Activated naive CD8-positive, alpha-beta T cell treated with anti-CD3 and anti-CD28 coated beads, Interleukin-2, amount 10 ng/mL, durations not matched to agents 7 days and 5 days (primary cell): ENCODE measurements at regions not wholly inside any gene's neighbourhood (a gene's known extent, or its start where the extent isn't known, plus 50 kb on each side); places are given as distances from the start of the nearest gene placed in this dataset.
"Not testable (repeated sequence)": the region's sequence is repeated elsewhere in the genome, so short reads cannot be mapped to it uniquely, and the experiment has no call there.

Experiments used
- ATAC-seq: fragments of 150-1000 bp; cut with Tn5 transposase; one replicate; pipeline ENCODE4 v1.10.0; 2021; ENCODE audit warnings: low read depth, moderate library complexity
- POLR2A ChIA-PET: fragments of 350-600 bp; sonication (Branson Sonifier 250); formaldehyde crosslinking; loops from one replicate; lab custom pipeline; 2021; ENCODE audit warnings: antibody characterized with exemption; lab: Charles Lee
- DNase-seq: peaks from one replicate; pipeline ENCODE4 v3.0.0; 2021
- H3K27ac Mint-ChIP-seq: one replicate; pipeline ENCODE4 v1.8.0; 2022; ENCODE audit warnings: mild to moderate bottlenecking, mixed read lengths
- H3K27me3 Mint-ChIP-seq: one replicate; pipeline ENCODE4 v1.8.0; 2022; ENCODE audit warnings: mild to moderate bottlenecking, moderate library complexity, mixed read lengths
- H3K36me3 Mint-ChIP-seq: one replicate; pipeline ENCODE4 v1.8.0; 2021; ENCODE audit warnings: mild to moderate bottlenecking, mixed read lengths
- H3K4me1 Mint-ChIP-seq: one replicate; pipeline ENCODE4 v1.8.0; 2021; ENCODE audit warnings: mixed read lengths
- H3K4me3 Mint-ChIP-seq: one replicate; pipeline ENCODE4 v1.8.0; 2022; ENCODE audit warnings: mild to moderate bottlenecking, moderate library complexity, mixed read lengths
- H3K9me3 Mint-ChIP-seq: one replicate; pipeline ENCODE4 v1.8.0; 2021; ENCODE audit warnings: mixed read lengths

DNA sequence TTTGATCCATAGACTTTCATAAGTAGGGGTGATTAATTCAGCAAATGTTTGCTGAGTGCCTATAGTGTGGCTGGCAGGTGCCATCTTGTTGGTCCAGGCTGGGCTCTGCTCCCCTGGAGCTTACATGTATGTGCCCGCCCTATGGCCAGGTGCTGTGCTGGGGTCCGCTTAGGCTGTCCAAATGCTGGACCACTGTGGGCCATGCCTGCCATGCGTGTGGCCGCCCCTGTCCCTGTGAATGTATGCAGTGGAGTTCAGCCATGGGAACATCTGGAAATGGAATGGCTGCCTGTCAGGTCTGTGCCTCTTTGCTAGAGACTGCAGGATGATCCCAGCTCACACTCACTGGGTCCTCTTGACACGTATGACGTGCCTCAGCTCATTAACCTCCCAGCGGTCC is 594.6 kb downstream of the TBC1D22A start:
- Mint-ChIP-seq H3K9me3 (peaks cover under 1% of the 10 kb centered on the region), H3K27ac (no peak overlapping the region), H3K27me3 (no peaks in the 10 kb centered on the region), H3K4me1 (no peaks in the 10 kb centered on the region), H3K36me3 (no peaks in the 10 kb centered on the region), H3K4me3 (no peak overlapping the region)
- ATAC-seq (no peak), DNase-seq (no peak)
- POLR2A ChIA-PET = no interaction called here

DNA sequence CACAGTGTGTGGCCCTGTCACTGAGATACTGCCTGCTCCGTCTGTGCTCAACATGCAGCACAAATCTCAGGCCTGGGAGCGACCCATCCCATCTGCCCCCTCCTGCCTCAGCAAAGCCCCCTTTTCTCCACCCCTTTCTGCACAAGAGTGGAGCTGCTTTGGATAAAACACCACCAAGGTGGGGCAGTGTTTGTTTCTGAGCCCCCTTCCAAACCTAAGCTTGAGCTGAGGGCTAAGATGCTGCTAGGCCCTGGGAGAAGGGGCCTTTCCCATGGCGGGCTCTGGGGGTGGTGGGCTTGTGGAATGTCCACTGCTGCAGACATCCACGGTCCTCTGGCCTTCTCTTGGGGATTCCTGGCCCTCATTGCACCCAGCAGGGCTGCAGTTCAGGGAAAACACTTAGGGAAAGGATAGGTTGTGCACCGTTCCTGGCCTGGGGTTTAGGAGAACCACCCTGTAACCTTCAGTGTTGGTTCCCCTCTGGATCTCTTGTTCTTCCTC is 594.1 kb downstream of the TBC1D22A start:
- Mint-ChIP-seq H3K4me3 (no peak overlapping the region), H3K27me3 (no peaks in the 10 kb centered on the region), H3K4me1 (no peaks in the 10 kb centered on the region), H3K36me3 (no peaks in the 10 kb centered on the region), H3K27ac (no peak overlapping the region), H3K9me3 (no peaks in the 10 kb centered on the region)
- ATAC-seq (no peak), DNase-seq (no peak)
- POLR2A ChIA-PET = no interaction called here

DNA sequence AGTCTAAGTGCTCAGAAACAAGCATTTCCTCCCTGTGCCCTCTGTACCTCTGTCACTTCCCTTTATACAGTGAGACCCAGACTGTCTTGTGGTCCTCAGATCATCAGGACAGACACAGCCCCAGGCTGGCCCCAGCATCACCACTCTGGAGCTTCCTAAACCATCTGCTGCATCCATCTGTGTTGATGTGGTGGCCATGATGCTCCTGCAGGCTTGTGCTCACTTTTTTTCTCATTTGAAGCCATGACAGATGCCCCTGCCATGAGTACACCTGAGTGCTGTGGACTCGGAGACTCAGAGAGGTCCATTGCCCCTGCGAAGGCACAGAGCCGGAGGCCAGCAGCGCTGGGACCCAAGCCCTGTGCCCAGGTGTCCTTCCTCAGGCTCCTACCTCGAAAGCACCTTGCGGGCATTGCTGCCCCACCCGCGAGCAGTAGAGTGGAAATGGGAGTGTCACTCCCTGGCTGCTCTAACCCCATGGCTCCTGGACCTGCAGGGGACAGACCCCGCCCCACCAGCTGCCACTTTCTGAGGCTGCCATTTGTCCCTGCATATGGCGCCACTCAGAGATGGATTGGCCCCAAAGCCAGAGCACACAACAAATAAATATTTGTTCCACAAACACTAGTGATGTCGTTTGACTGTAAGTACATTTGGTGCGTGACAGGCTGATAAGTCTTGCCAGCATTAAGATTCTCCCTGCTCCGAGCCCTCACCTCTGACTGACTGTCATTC is 593.5 kb downstream of the TBC1D22A start:
- ATAC-seq = no peak

DNA sequence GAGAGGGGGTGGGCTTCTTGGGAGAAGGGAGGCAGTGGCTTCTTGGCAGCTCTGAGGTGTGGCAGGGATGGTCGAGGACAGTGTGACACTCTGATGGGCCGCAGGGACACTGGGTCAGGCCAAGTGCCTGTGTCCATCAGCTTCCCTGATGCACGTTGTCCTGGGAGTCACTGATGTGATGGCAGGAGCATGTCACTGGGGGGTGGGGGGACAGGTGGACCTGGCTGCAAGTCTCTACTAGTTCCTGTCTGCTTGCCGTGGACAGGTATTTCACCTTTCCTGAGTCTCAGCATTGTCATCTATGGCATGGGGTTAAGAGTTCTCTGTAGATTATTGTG is 592.9 kb downstream of the TBC1D22A start:
- no peaks in the 10 kb centered on the region for H3K9me3 Mint-ChIP-seq
- no peak overlapping the region for H3K4me3 Mint-ChIP-seq
- H3K27me3 Mint-ChIP-seq = no peaks in the 10 kb centered on the region
- H3K4me1 Mint-ChIP-seq = no peaks in the 10 kb centered on the region
- no peaks in the 10 kb centered on the region for H3K36me3 Mint-ChIP-seq
- ATAC-seq = no peak
- no peak for DNase-seq
- POLR2A ChIA-PET = no interaction called here
- no peak overlapping the region for H3K27ac Mint-ChIP-seq

More for the DNA sequence above, 593.5 kb downstream of the TBC1D22A start:
- POLR2A ChIA-PET = no interaction called here
- Mint-ChIP-seq H3K9me3 (no peaks in the 10 kb centered on the region), H3K27me3 (no peaks in the 10 kb centered on the region), H3K4me1 (no peaks in the 10 kb centered on the region), H3K27ac (no peak overlapping the region), H3K4me3 (no peak overlapping the region), H3K36me3 (no peaks in the 10 kb centered on the region)
- no peak for DNase-seq

DNA sequence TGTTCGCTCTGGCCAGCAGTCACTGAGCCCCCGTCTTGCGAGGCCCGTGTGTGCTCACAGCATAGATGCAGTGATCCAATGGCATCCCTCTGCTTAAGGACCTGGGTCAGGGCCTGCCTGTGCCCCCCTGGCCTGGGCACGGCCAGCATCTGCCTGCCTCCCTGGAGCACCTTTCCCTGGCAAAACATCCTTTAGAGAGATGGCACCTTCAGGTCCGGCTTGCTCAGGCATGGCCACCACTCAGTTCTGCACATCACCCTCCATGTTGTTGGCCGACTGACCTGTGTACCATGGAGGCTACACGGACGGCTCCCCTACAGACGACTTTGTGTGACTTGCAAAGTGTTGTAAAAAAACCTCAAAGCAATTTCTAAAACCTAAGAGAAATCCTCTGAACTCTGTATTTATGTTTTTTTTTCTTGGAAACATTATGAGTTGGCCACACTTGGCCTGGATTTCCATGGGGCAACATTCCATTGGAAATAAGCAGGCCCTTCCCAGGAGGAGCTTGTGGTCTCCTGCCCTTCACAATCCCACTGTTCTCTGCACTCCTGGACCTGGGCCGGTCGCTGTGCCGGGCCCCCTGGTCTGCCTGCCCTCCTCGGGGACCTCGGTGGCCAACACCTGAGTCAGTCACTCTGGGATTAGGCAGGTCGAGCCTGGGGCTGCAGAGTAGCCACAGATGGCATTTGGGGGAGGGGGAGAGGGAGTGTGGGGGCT is 592.4 kb downstream of the TBC1D22A start:
- DNase-seq = no peak
- Mint-ChIP-seq H3K9me3 (no peaks in the 10 kb centered on the region), H3K36me3 (no peaks in the 10 kb centered on the region), H3K4me1 (no peaks in the 10 kb centered on the region), H3K27ac (no peak overlapping the region), H3K27me3 (no peaks in the 10 kb centered on the region), H3K4me3 (no peak overlapping the region)
- no peak for ATAC-seq
- POLR2A ChIA-PET = no interaction called here

DNA sequence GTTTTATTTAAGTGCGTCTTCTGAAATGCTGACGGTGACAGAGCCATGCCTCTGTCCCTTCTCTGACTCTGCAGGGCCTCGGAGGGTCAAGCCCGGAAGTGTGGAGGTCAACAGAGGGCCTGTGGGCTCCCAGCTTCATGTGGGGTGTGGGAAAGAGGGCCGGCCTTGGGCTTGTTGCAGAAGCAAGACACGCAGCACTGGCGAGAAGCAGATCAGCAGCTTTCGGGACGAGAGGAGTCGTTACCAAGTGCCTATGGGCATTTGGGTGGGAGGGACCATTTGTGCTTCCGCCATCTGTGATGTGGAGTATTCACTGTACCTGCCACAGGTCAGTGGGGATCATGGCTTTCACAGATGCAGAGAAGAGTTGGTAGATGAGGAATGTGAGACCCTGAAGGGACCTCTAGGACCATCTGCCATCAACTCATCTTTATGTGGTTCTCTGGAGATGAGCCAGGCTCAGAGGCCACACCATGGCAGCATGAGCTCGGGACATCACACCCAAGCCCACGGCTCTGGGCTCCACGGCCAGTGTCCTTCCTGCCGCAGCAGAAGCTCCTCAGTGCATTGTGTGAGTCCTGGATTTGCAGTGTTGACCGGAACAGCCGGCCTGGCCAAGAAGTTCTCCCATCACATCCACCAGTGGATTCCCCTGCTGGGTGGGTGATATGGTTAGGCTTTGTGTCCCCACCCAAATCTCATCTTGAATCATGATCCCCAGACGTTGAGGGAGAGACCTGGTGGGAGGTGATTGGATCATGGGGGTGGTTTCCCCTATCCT is 590.7 kb downstream of the TBC1D22A start:
- ATAC-seq = no peak

DNA sequence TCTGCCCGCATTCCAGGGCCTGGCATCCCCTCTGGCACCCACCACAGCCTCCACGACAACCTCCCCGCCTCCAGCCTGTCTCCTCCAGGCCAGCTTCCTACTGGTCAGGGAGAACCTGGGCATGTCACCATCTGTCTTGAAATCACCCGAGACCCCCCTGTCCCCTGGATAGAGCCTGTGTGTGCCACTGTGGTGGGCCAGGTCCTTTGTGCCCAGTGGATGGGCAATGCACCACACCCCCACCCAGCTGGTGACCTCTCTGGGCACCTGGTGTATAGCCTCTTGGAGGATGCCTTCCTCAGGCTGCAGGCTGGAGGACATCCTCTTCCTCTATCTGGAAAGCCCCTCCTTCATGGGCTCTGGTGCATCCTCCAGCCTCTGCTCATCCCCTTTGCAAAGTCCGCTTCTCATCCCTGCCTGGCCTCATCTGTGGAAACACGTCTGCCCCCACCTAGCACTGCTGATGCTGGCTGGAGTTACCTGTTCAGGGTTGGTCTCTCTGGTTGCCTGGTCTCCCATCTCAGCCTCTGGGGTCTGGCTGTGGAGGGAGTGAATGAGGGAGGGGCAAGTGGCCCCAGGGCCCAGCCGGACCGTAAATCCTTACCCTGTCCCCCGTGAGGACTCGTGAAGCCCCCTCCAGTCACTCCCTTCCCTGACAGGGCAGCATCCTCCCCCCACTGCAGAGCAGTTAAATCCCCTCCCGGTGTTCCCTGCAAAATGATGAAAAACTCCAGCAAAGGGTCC is 589.6 kb downstream of the TBC1D22A start:
- no peak for ATAC-seq
- Mint-ChIP-seq H3K4me3 (no peak overlapping the region), H3K9me3 (no peaks in the 10 kb centered on the region), H3K27ac (no peak overlapping the region), H3K36me3 (no peaks in the 10 kb centered on the region), H3K4me1 (no peaks in the 10 kb centered on the region), H3K27me3 (peaks cover 2% of the 10 kb centered on the region)
- POLR2A ChIA-PET = no interaction called here
- DNase-seq = no peak

More for the DNA sequence above, 590.7 kb downstream of the TBC1D22A start:
- Mint-ChIP-seq H3K9me3 (no peaks in the 10 kb centered on the region), H3K27me3 (peaks cover 2% of the 10 kb centered on the region), H3K4me1 (no peaks in the 10 kb centered on the region), H3K36me3 (no peaks in the 10 kb centered on the region), H3K4me3 (no peak overlapping the region), H3K27ac (no peak overlapping the region)
- no peak for DNase-seq
- POLR2A ChIA-PET = no interaction called here

DNA sequence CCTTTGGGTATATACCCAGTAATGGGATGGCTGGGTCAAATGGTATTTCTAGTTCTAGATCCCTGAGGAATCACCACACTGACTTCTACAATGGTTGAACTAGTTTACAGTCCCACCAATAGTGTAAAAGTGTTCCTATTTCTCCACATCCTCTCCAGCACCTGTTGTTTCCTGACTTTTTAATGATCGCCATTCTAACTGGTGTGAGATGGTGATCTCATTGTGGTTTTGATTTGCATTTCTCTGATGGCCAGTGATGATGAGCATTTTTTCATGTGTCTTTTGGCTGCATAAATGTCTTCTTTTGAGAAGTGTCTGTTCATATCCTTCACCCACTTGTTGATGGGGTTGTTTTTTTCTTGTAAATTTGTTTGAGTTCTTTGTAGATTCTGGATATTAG is 583.8 kb downstream of the TBC1D22A start:
- H3K36me3 Mint-ChIP-seq, H3K27ac Mint-ChIP-seq, H3K9me3 Mint-ChIP-seq, H3K4me1 Mint-ChIP-seq, H3K4me3 Mint-ChIP-seq, H3K27me3 Mint-ChIP-seq, DNase-seq, ATAC-seq, POLR2A ChIA-PET: not testable (repeated sequence)

DNA sequence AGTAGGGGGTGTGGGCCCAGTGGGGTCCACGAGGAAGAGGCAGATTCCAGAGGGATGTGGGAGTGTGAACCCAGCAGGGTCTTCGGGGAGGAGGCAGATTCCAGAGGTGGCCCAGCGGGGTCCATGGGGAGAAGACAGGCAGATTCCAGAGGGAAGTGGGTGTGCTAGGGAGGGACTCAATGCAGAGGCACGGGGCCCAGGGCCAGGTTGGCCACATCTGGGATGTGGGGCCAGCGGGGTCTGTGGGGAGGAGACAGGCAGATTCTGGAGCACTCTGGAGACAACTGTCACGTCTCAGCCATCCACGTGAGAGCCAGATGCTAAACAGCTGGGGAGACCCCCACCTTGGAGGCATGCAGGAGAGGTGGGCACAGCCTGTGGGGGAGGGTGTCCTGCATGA is 582.6 kb downstream of the TBC1D22A start:
- Mint-ChIP-seq H3K27ac (no peak overlapping the region), H3K36me3 (no peaks in the 10 kb centered on the region), H3K4me1 (no peaks in the 10 kb centered on the region), H3K4me3 (no peak overlapping the region), H3K27me3 (peaks cover 2% of the 10 kb centered on the region), H3K9me3 (peaks cover 1% of the 10 kb centered on the region)
- DNase-seq (no peak), ATAC-seq (no peak)
- POLR2A ChIA-PET = no interaction called here

DNA sequence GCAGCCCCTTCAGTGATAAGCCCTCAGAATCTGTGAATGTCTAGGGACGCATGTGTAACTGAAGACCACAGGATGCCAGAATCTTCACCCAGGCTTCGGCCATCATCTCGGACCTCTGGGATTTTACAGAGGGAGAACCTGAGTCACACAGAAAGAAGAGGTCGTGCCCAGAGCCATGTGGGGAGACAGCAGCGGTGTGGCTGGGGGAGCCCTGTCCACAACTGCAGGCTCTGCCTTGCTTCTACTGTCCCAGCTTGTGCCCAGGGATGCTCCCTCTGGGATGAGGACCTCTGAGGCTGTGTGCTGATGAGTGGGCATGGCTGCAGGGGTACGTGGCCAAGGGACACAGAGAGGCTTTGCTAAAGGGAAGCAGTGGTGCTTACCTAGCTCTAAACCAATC is 582.0 kb downstream of the TBC1D22A start:
- Mint-ChIP-seq H3K4me3 (no peak overlapping the region), H3K27ac (no peak overlapping the region), H3K4me1 (no peaks in the 10 kb centered on the region), H3K9me3 (peaks cover 1% of the 10 kb centered on the region), H3K36me3 (no peaks in the 10 kb centered on the region), H3K27me3 (peaks cover 2% of the 10 kb centered on the region)
- POLR2A ChIA-PET = no interaction called here
- DNase-seq = no peak
- no peak for ATAC-seq

DNA sequence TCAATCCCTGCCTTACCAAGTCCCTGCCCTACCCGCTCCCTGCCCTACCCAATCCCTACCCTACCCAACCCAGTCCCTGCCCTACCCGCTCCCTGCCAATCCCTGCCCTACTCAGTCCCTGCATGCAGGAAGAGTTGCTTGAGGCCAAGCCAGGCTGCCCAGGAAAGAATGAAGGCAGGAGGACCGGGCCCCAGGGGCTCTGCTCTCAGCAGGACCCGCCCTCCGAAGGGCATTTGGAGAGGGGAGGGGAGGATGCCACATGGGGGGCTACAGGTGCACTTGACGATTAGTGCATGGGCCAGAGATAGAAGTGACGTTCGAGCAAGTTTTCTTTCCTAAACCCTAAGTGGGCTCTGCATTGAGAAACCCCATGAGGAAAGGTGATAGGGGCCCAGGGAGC is 581.2 kb downstream of the TBC1D22A start:
- Mint-ChIP-seq H3K27me3 (peaks cover 2% of the 10 kb centered on the region), H3K36me3 (no peaks in the 10 kb centered on the region), H3K4me3 (no peak overlapping the region), H3K4me1 (no peaks in the 10 kb centered on the region), H3K9me3 (peaks cover 1% of the 10 kb centered on the region), H3K27ac (no peak overlapping the region)
- POLR2A ChIA-PET = no interaction called here
- DNase-seq (no peak), ATAC-seq (no peak)

DNA sequence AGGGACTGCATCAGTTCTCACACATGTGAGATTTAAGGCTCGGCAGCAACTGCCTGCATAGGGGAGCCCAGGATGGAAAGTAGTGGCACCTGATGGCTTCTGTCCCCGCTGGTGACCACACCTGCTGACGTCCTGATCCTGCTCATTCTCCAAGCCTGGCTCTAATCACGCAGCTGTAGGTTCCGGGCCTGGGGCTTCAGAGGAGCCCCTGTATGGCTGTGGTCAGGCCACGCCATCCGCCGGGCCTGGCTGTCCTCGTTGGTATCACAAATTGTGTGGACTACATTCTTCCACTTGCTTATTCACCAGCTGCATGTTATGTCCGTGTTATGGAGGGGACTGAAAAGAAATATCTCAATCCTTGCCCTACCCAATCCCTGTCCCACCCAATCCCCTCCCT is 580.0 kb downstream of the TBC1D22A start:
- no peak overlapping the region for H3K4me3 Mint-ChIP-seq
- no peak for DNase-seq
- no peaks in the 10 kb centered on the region for H3K36me3 Mint-ChIP-seq
- ATAC-seq = no peak
- H3K27me3 Mint-ChIP-seq = no peaks in the 10 kb centered on the region
- no peaks in the 10 kb centered on the region for H3K4me1 Mint-ChIP-seq
- POLR2A ChIA-PET = no interaction called here
- H3K9me3 Mint-ChIP-seq = peaks cover 1% of the 10 kb centered on the region
- no peak overlapping the region for H3K27ac Mint-ChIP-seq

DNA sequence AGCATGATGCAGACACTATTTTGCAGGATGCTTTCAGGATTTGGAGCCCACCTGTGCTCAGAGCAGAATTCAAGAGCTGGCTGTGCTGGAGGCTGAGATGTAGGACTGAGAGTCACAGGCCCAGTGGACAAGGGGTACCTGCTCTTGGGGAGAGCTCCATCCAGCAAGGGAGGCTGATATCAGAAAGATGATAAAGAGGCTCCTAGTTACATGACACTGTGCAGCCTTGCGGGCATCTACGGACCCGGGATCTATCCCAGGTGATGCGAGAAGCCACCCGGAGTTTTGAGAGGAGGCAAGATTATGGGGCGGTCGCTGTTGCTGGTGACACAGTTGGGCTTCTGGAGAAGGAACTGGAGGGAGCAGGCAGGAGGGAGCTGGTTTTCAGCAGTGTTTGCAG is 579.0 kb downstream of the TBC1D22A start:
- DNase-seq (no peak), ATAC-seq (no peak)
- Mint-ChIP-seq H3K36me3 (no peaks in the 10 kb centered on the region), H3K9me3 (peaks cover 1% of the 10 kb centered on the region), H3K4me1 (no peaks in the 10 kb centered on the region), H3K27ac (no peak overlapping the region), H3K4me3 (no peak overlapping the region), H3K27me3 (no peaks in the 10 kb centered on the region)
- POLR2A ChIA-PET = no interaction called here
